OCI-LY7 (cell line): ENCODE measurements at regions not wholly inside any gene's neighbourhood (a gene's known extent, or its start where the extent isn't known, plus 50 kb on each side); places are given as distances from the start of the nearest gene placed in this dataset.

Experiments
- BruUV-seq: library from RNA; stranded (reverse); fragments of 400-500 nt; replicated peaks from 2 replicates; lab custom pipeline; 2021; lab: Mats Ljungman, UMichigan
- CTCF ChIA-PET: fragments of 300-600 bp; sonication (Branson Sonifier 250); formaldehyde crosslinking; loops from one replicate; lab custom pipeline; 2022; ENCODE audit warnings: antibody characterized with exemption; ENCODE audit not compliant: unreplicated experiment; lab: Charles Lee
- POLR2A ChIA-PET: fragments of 300-600 bp; sonication (Branson Sonifier 250); formaldehyde crosslinking; loops from one replicate; lab custom pipeline; 2022; ENCODE audit warnings: antibody characterized with exemption; lab: Charles Lee
- DNase-seq: peaks from one replicate; pipeline ENCODE4 v3.0.0-alpha.2; 2015; ENCODE audit warnings: low spot score
- H2AFZ ChIP-seq: fragments of 200-600 bp; sonication (generic), shearing (Covaris generic); 2 replicates; pipeline ENCODE4 v1.6.1; 2014; ENCODE audit warnings: mild to moderate bottlenecking, antibody characterized with exemption, low read length, moderate library complexity
- H3K27ac ChIP-seq: fragments of 200-600 bp; sonication (generic); 2 replicates; pipeline ENCODE4 v1.5.1; 2014; ENCODE audit warnings: mixed run types, low read depth, mild to moderate bottlenecking, moderate library complexity, low read length, inconsistent platforms; ENCODE audit not compliant: poor library complexity, severe bottlenecking
- H3K36me3 ChIP-seq: fragments of 200-600 bp; sonication (generic); 2 replicates; pipeline ENCODE4 v1.6.1; 2014; ENCODE audit warnings: mild to moderate bottlenecking, antibody characterized with exemption, low read length, moderate library complexity, mixed read lengths; ENCODE audit not compliant: insufficient read depth
- H3K4me1 ChIP-seq: fragments of 200-600 bp; sonication (generic); 2 replicates; pipeline ENCODE4 v1.5.1; 2014; ENCODE audit warnings: mild to moderate bottlenecking, low read length; ENCODE audit not compliant: insufficient read depth, poor library complexity, severe bottlenecking
- H3K4me2 ChIP-seq: fragments of 200-600 bp; sonication (generic); 2 replicates; pipeline ENCODE4 v1.6.1; 2014; ENCODE audit warnings: mild to moderate bottlenecking, low read length
- H3K4me3 ChIP-seq: fragments of 200-600 bp; sonication (generic); 2 replicates; pipeline ENCODE4 v1.5.1; 2014; ENCODE audit warnings: mild to moderate bottlenecking, low read depth, low read length; ENCODE audit not compliant: poor library complexity, severe bottlenecking
- H3K79me2 ChIP-seq: fragments of 200-600 bp; sonication (generic); 2 replicates; pipeline ENCODE4 v1.6.1; 2016; ENCODE audit warnings: low read depth, mild to moderate bottlenecking, low read length, moderate library complexity, mixed read lengths; ENCODE audit not compliant: insufficient read depth
- H3K9me2 ChIP-seq: fragments of 200-600 bp; sonication (generic); 2 replicates; pipeline ENCODE4 v1.6.1; 2016; ENCODE audit warnings: mild to moderate bottlenecking, low read length, mixed read lengths; ENCODE audit not compliant: insufficient read depth
- H3K9me3 ChIP-seq: fragments of 200-600 bp; sonication (generic); 2 replicates; pipeline ENCODE4 v1.6.1; 2014; ENCODE audit warnings: mild to moderate bottlenecking, mixed run types, low read length, mixed read lengths
- H4K20me1 ChIP-seq: fragments of 200-600 bp; sonication (generic); 2 replicates; pipeline ENCODE4 v1.6.1; 2014; ENCODE audit warnings: mild to moderate bottlenecking, antibody characterized with exemption, low read length, moderate library complexity, mixed read lengths; ENCODE audit not compliant: insufficient read depth
- CTCF ChIP-seq: fragments of 200-600 bp; sonication (generic); conservative IDR thresholded peaks from 2 replicates; pipeline ENCODE4 v1.5.1; 2014; ENCODE audit warnings: mild to moderate bottlenecking, antibody characterized with exemption, low read length, moderate library complexity, mixed read lengths
- EZH2phosphoT487 ChIP-seq: fragments of 200-600 bp; sonication (generic); IDR thresholded peaks from 2 replicates; pipeline ENCODE4 v1.6.1; 2018; ENCODE audit warnings: low read depth, borderline replicate concordance, mild to moderate bottlenecking, mixed run types, antibody characterized with exemption, low read length, moderate library complexity, mixed read lengths
- intact Hi-C: fragments of 100-400 bp; cut with micrococcal nuclease; formaldehyde crosslinking; loops from one replicate; pipeline ENCODE4 v1.10.0; 2022; ENCODE audit not compliant: unreplicated experiment

DNA sequence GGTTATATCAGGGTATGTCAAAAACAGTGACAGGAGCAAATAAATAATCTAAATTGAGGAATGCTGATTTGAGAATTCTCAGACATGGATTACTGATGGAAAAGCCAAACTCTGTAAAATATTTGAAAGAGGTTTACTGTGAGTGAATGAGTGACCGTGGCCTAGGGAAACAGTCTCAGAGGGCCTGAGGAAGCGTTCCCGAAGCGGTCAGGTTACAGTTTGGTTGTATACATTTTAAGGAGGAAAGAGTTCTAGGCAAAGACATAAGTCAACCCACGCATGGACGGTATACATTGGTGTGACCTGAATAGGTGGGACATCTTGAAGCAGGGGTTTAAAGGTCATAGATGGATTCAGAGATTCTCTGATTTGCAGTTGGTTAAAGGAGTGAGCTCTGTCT, 771.7 kb downstream of the KCNJ18 start:
- POLR2A ChIA-PET, result interaction anchor here (0.6 kb wide), 1 partner anchor 203 kb away, joined by 3 read pairs; no protein-coding TSS in a partner anchor
- H3K9me3 ChIP-seq, result no peaks in the 10 kb centered on the region
- no peaks in the 10 kb centered on the region for H4K20me1 ChIP-seq
- no peaks in the 10 kb centered on the region for H3K79me2 ChIP-seq
- CTCF ChIA-PET, result no interaction called here
- intact Hi-C loops, result no loop called here
- H3K36me3 ChIP-seq, result no peaks in the 10 kb centered on the region
- no peak overlapping the region for H3K27ac ChIP-seq
- no TSS peak for BruUV-seq
- no peak for TF ChIP-seq EZH2phosphoT487
- no peak for TF ChIP-seq CTCF
- H3K9me2 ChIP-seq, result no peaks in the 10 kb centered on the region
- DNase-seq, result no peak
- H3K4me3 ChIP-seq, result no peak overlapping the region
- no peaks in the 10 kb centered on the region for H3K4me1 ChIP-seq
- H2AFZ ChIP-seq, result no peak overlapping the region
- H3K4me2 ChIP-seq, result no peak overlapping the region

DNA sequence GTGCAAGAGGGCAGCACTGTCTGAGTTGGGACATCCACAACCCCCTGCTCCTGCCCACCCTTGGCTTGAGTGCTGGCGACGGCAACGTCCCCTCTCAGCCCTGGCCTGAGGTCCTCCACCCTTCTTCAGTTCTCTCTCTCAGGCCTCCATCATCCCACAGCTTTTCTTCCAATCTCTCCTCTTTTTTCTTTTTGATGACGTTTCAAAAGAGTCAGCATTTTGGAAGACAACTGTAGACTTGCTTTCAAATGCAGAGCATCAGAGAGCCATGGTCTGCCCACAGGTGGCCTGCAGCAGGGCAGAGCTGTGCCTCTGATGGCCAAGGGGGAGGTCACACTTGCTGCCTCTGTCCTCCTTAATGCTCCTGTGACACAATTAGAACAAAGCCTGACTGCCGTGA, 775.4 kb downstream of the KCNJ18 start:
- no peak for DNase-seq
- H2AFZ ChIP-seq, result no peak overlapping the region
- BruUV-seq, result no TSS peak
- TF ChIP-seq CTCF (no peak), EZH2phosphoT487 (no peak)
- no peak overlapping the region for H3K4me3 ChIP-seq
- H3K9me2 ChIP-seq, result no peaks in the 10 kb centered on the region
- H3K9me3 ChIP-seq, result no peaks in the 10 kb centered on the region
- no peaks in the 10 kb centered on the region for H3K79me2 ChIP-seq
- H3K36me3 ChIP-seq, result no peaks in the 10 kb centered on the region
- no peak overlapping the region for H3K4me2 ChIP-seq
- ChIA-PET POLR2A (no interaction called here), CTCF (no interaction called here)
- intact Hi-C loops, result no loop called here
- no peak overlapping the region for H3K27ac ChIP-seq
- no peaks in the 10 kb centered on the region for H4K20me1 ChIP-seq
- H3K4me1 ChIP-seq, result no peaks in the 10 kb centered on the region

GRCh38 chr17:22469101-22469880, 777.0 kb downstream of the KCNJ18 start:
- intact Hi-C loops, result no loop called here

More at GRCh38 chr17:22469101-22469880, 777.0 kb downstream of the KCNJ18 start:
- Histone ChIP-seq H3K4me2 (no peak overlapping the region), H3K79me2 (no peaks in the 10 kb centered on the region), H3K27ac (no peak overlapping the region), H3K4me3 (no peak overlapping the region), H4K20me1 (no peaks in the 10 kb centered on the region), H2AFZ (no peak overlapping the region), H3K9me2 (no peaks in the 10 kb centered on the region), H3K9me3 (no peaks in the 10 kb centered on the region), H3K4me1 (no peaks in the 10 kb centered on the region), H3K36me3 (no peaks in the 10 kb centered on the region)
- ChIA-PET CTCF (no interaction called here), POLR2A (no interaction called here)
- BruUV-seq, result no TSS peak
- no peak for DNase-seq
- no peak for TF ChIP-seq CTCF
- TF ChIP-seq EZH2phosphoT487, result no peak
